ENCODE measurements at regions not wholly inside any gene's neighbourhood (a gene's known extent, or its start where the extent isn't known, plus 50 kb on each side); places are given as distances from the start of the nearest gene placed in this dataset.

DNA sequence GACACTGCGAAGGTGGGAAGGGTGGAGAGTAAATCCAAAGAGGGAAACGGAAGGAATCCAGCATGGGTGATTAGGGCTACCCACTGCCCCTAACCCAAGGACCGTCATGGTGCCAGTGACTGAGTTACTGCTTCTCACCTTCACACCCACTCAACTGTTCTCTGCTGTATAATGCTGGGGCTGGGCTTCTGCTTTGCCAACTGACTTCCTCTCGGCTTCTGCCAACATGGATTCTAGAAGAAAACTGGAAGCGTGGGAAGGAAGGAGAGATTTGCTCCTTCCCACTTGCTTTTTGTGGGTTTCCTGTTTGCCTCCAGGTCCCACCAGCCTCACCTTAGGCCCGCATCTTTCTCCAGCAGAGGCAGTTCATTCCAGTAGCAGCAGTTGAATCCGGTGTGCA, 153.5 kb upstream of the RAI14 start:
- no peak for DNase-seq (ENCODE audit: low read depth in 3 of 3, low spot score in 1 of 3)

- DNase-seq (ENCODE audit: low read depth in 3 of 3, low spot score in 1 of 3): no peak
Measured at GRCh38 chr5:34503379-34504253, 152.5 kb upstream of the RAI14 start.

DNA sequence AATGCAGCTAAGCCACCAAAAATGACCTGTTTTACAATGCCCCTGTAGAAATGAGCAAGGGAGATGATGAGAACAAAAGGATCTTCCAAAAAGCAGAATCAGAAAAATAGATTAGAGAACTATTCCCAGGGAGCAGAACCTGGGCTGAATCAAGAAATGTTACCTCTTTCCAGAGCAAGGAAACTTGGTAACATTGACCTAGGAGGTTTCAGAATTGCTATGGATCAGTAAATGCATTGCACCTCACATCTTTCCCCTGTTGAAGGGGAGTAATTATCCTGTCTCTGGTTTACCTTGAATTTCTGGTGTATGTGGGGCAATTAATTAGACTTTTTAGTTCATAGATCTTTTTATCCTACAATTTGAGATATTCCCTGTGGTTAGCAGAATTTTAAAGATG, 151.2 kb upstream of the RAI14 start:
- DNase-seq (ENCODE audit: low read depth in 3 of 3, low spot score in 1 of 3): no peak

DNA sequence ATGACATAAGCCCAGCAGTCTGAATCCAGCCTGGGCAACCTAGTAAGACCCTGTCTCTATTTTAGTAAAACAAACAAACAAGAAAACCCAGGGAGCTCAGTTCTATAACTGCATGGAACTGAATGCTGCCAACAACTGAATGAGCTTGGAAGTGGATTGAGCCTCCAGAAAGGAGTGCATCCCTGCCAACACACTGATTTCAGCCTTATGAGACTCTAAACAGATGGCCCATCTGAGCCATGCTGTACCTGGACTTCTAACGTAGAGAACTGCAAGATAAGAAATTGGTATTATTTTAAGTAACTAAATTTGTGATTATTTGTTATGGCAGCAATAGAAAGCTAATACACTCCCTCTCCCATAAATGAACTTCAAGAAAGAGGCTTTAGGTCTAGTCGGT, 150.4 kb upstream of the RAI14 start:
- no peak for DNase-seq (ENCODE audit: low read depth in 3 of 3, low spot score in 1 of 3)

DNA sequence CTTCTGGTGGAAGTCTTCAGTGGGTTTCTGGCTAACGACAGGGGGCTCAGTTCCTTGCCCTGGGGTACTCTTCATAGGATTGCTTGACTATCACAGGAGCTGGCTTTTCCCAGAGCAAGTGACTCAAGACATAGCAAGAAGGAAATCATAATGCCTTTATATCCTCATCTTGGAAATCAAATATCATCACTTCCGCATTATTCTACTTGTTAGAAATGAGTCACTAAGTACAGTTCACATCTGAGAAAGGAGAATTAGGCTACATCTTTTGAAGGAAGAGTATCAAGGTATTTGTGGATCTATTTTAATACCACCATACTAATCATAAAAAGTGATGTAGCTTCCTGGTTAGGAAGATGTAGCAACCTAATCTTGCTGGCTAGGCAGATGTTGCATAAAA, 148.2 kb upstream of the RAI14 start:
- DNase-seq (ENCODE audit: low read depth in 3 of 3, low spot score in 1 of 3): no peak

GRCh38 chr5:34509392-34509791, 146.7 kb upstream of the RAI14 start:
- no peak for DNase-seq (ENCODE audit: low read depth in 3 of 3, low spot score in 1 of 3)

DNA sequence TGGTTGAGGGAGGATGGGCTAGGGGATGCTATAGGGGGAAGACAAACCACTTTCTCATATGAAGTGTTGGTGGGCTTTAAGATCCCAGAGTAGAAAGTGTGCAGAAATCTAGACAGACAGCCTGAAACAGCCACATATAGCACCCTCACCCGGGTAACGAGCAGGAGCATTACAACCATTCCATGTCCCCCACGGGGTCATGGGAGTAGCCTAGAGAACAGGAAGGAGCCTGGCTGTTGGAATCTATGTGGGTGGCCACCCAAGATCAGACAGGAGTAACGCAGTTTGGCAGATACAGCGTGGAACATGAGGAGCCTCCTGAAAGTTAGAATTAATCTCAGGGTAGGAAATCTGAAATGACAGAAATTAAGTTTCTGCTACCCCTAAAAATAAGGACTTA, 146.1 kb upstream of the RAI14 start:
- DNase-seq (ENCODE audit: low read depth in 3 of 3, low spot score in 1 of 3): no peak

- no peak for DNase-seq (ENCODE audit: low read depth in 3 of 3, low spot score in 1 of 3)
Measured at GRCh38 chr5:34511063-34511462, 145.1 kb upstream of the RAI14 start.

- no peak for DNase-seq (ENCODE audit: low read depth in 3 of 3, low spot score in 1 of 3)
Measured at GRCh38 chr5:34511481-34511880, 144.6 kb upstream of the RAI14 start.

GRCh38 chr5:34511915-34512314, 144.2 kb upstream of the RAI14 start:
- no peak for DNase-seq (ENCODE audit: low read depth in 3 of 3, low spot score in 1 of 3)

GRCh38 chr5:34516166-34516565, 140.0 kb upstream of the RAI14 start:
- no peak for DNase-seq (ENCODE audit: low read depth in 3 of 3, low spot score in 1 of 3)

DNA sequence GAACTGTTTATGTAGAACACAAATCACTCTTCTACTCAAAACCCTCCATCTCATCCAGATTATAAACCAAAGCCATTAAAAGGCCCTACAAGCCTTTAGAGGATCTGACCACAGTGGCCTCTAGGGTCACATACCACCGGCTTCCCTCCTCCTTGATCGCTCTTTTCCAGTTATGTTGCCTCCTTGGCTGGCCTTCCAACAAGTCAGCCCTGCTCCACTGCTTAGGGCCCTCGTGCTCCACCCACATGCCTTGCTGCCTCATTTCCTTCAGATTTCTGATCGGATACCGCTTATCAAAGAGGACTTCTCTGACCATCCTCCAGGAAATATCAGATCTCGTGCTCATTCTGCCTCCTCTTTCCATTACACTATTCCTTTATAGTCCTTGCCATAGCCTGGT, 139.4 kb upstream of the RAI14 start:
- no peak for DNase-seq (ENCODE audit: low read depth in 3 of 3, low spot score in 1 of 3)

DNA sequence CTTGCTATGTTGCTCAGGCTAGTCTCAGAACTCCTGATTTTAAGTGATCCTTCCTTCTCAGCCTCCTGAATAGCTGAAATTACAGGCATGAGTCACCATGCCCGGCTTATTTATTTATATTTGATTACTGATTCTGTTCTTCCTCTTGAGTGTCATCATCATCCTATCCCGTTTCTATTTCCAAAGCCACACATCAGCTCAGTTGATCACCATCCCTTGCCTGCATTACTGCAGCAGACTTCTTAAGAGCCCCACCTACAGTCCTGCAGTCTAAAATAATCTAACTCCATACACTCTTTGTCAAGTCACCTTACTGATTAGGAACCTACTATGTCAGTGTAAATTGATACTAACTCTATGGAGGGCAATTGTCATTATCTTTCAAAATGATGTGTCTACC, 138.9 kb upstream of the RAI14 start:
- DNase-seq (ENCODE audit: low read depth in 3 of 3, low spot score in 1 of 3): no peak

- no peak for DNase-seq (ENCODE audit: low read depth in 3 of 3, low spot score in 1 of 3)
Measured at GRCh38 chr5:34519489-34520220, 136.5 kb upstream of the RAI14 start.

DNA sequence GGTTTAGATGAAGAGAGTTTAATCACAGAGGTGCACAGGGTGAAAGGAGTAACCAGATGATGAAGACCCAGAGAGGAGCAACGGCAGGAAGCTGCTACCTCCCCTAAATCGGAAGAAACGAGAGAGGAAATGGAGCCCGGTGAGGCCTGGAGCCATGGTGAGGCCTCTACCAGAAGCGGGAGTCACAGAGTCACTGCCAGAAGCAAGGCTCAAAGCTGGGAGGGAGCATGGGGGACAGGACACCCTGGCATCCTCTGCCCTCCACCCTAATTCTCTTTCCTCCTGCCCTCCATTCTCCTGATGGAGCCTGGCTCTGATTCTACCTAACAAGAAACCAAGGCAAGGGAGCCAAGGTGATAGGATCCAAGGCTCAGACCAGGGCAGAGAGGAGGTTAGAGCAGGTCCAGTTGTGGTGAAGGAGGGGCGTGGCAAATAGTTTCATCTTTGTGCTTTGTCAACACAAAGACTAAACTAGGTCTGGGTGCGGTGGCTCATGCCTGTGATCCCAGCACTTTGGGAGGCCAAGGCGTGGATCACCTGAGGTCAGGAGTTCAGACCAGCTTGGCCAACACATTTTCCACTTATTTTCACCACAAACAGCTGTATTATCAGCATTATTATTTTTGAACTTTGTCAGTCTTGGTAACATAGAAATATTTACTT, 134.4 kb upstream of the RAI14 start:
- no peak for DNase-seq (ENCODE audit: low read depth in 3 of 3, low spot score in 1 of 3)

DNA sequence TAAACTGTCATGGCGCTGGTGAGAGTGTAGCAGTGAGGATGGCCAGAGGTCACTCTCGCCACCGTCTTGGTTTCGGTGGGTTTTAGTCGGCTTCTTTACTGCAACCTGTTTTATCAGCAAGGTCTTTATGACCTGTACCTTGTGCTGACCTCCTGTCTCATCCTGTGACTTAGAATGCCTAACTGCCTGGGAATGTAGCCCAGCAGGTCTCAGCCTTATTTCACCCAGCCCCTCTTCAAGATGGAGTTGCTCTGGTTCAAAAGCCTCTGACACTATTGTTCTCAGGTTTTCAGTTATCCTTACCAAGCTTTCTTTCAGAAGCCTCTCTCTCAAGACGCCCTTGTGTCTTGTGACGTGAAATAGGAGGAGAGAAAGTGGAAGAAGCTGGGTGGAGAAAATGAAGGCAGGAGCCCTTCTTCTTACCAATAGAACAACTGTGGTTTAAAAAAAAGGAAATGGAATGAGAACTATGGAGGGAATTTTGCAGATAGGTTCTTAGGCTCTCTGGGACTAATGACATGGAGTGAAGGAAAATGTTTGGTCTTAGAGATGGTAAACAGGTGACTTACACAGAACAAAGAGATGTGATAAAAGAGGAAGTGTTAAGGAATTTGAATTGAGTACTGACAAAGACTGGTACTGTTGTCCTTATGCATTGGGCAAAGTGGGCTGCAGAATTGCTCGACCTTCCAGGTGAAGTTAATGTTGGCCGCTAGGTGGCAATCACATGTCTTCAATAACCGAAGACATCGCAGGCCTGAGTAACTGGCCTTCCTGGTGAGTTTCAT, 133.3 kb upstream of the RAI14 start:
- DNase-seq (ENCODE audit: low read depth in 3 of 3, low spot score in 1 of 3): peak in 2 of 3 donors; percentile 6 to 8

DNA sequence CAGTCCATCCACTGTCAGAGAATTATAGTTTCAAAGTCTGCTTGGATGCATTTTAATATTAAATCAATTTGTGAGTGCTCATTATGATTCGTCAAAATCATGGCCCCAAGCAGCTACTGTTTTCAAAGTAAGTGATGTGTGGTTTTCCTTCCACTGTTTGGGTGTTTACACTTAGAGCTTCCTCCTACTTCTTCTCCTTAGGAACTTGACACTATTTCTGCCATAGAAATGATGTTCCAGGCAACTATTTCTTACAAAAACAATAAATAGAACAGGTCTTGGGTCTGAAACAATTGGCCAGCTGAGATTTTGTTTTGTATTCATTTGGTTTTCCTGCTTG, 132.8 kb upstream of the RAI14 start:
- DNase-seq (ENCODE audit: low read depth in 3 of 3, low spot score in 1 of 3): no peak

DNA sequence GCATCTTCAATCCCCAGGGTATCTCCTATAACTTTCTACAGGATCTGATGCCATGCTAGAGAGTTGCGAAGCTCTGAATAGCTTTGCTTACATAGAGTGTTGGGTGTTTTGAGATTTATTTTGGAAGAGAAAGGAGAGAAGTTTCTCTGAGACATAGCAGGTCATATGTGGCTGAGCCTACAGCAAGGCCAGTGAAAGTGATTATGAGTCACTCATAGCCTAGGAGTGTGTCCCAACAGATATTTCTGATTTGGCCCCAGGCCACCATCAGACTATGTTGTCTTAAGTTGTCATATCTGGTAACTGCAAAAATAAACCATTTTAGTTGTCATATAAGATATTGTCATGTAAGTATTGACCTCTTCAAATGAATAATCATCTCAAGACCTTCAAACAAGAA, 132.0 kb upstream of the RAI14 start:
- DNase-seq (ENCODE audit: low read depth in 3 of 3, low spot score in 1 of 3): no peak

GRCh38 chr5:34525761-34526160, 130.4 kb upstream of the RAI14 start:
- no peak for DNase-seq (ENCODE audit: low read depth in 3 of 3, low spot score in 1 of 3)

- DNase-seq (ENCODE audit: low read depth in 3 of 3, low spot score in 1 of 3): no peak
Measured at GRCh38 chr5:34526682-34527305, 129.3 kb upstream of the RAI14 start.
